Natural killer cell (primary cell): ENCODE measurements at regions not wholly inside any gene's neighbourhood (a gene's known extent, or its start where the extent isn't known, plus 50 kb on each side); places are given as distances from the start of the nearest gene placed in this dataset.

ENCODE experiments used
- ATAC-seq, 3 donors: fragments of 150-1000 bp in 2 of 3; fragments of 200-7000 bp in 1 of 3; cut with Tn5 transposase; 1 replicate in 1 of 3; 2 replicates in 2 of 3; pipeline ENCODE4 v1.10.0; 2021; ENCODE audit warnings: mild to moderate bottlenecking in 2 of 3, moderate library complexity in 2 of 3
- DNase-seq, 2 donors: peaks; one replicate each; pipeline versions ENCODE4 v3.0.0 to v3.0.0-alpha.2; 2013 to 2021; ENCODE audit warnings: mixed read lengths in 1 of 2
- H3K27ac ChIP-seq: one replicate; pipeline ENCODE4 v1.5.1; 2013; ENCODE audit warnings: mild to moderate bottlenecking, low read length
- H3K27me3 ChIP-seq: one replicate; pipeline ENCODE4 v1.6.1; 2013; ENCODE audit warnings: low read length; ENCODE audit not compliant: control insufficient read depth, insufficient read depth
- H3K36me3 ChIP-seq: one replicate; pipeline ENCODE4 v1.6.1; 2013; ENCODE audit warnings: low read length; ENCODE audit not compliant: control insufficient read depth, insufficient read depth
- H3K4me1 ChIP-seq: one replicate; pipeline ENCODE4 v1.6.1; 2013; ENCODE audit warnings: low read length; ENCODE audit not compliant: control insufficient read depth, insufficient read depth
- H3K4me3 ChIP-seq: one replicate; pipeline ENCODE4 v1.5.1; 2013; ENCODE audit warnings: low read length
- H3K9me3 ChIP-seq: one replicate; pipeline ENCODE4 v1.6.1; 2013; ENCODE audit warnings: low read length; ENCODE audit not compliant: control insufficient read depth, insufficient read depth
- H3K27ac Mint-ChIP-seq, 2 donors: one replicate each; pipeline ENCODE4 v1.8.0; 2022; ENCODE audit warnings: mild to moderate bottlenecking in 2 of 2, mixed read lengths in 2 of 2, moderate library complexity in 1 of 2
- H3K27me3 Mint-ChIP-seq, 2 donors: one replicate each; pipeline ENCODE4 v1.8.0; 2022; ENCODE audit warnings: low read depth in 2 of 2, mixed read lengths in 2 of 2
- H3K36me3 Mint-ChIP-seq: one replicate; pipeline ENCODE4 v1.8.0; 2022; ENCODE audit warnings: mixed read lengths
- H3K4me1 Mint-ChIP-seq, 2 donors: one replicate each; pipeline ENCODE4 v1.8.0; 2022; ENCODE audit warnings: mixed read lengths in 2 of 2
- H3K4me3 Mint-ChIP-seq: one replicate; pipeline ENCODE4 v1.8.0; 2022; ENCODE audit warnings: mild to moderate bottlenecking, moderate library complexity, mixed read lengths
- H3K9me3 Mint-ChIP-seq, 2 donors: one replicate each; pipeline ENCODE4 v1.8.0; 2022; ENCODE audit warnings: mixed read lengths in 2 of 2
- CTCF ChIP-seq: fragments of 200-600 bp; IDR thresholded peaks from one replicate; pipeline ENCODE4 v1.8.0; 2022; ENCODE audit warnings: antibody characterized with exemption
- WGBS: methylation state at CpG from one replicate; pipeline ENCODE4 v1.1.7; 2013; ENCODE audit warnings: missing lambda C conversion rate; ENCODE audit not compliant: insufficient coverage; 5-methylcytosine and 5-hydroxymethylcytosine counted together
- intact Hi-C: fragments of 100-400 bp; cut with micrococcal nuclease; formaldehyde crosslinking; loops from one replicate; pipeline ENCODE4 v1.14.2; 2022

- ATAC-seq (no peak), DNase-seq (no peak)
- WGBS: 76% methylated on average over 3 of the region's 3 CpGs
- Histone ChIP-seq H3K27ac (no peak overlapping the region), H3K4me1 (no peaks in the 10 kb centered on the region), H3K27me3 (no peaks in the 10 kb centered on the region), H3K9me3 (no peaks in the 10 kb centered on the region), H3K4me3 (no peak overlapping the region), H3K36me3 (no peaks in the 10 kb centered on the region)
- intact Hi-C loops: no loop called here
- H3K27me3 Mint-ChIP-seq: no peaks in the 10 kb centered on the region
- TF ChIP-seq CTCF: no peak
- no peaks in the 10 kb centered on the region for H3K36me3 Mint-ChIP-seq
- no peaks in the 10 kb centered on the region for H3K4me1 Mint-ChIP-seq
- no peak overlapping the region for H3K27ac Mint-ChIP-seq
- peaks cover 13 to 17% of the 10 kb centered on the region in 2 donors for H3K9me3 Mint-ChIP-seq
- no peak overlapping the region for H3K4me3 Mint-ChIP-seq
Observed at GRCh38 chr5:9972059-9972458, 277.6 kb downstream of the ATPSCKMT start.

GRCh38 chr5:9971301-9971700 lies 278.4 kb downstream of the ATPSCKMT start:
- ATAC-seq (no peak), DNase-seq (no peak)
- no peak for TF ChIP-seq CTCF
- no peaks in the 10 kb centered on the region for H3K36me3 ChIP-seq
- Mint-ChIP-seq H3K4me3 (no peak overlapping the region), H3K27me3 (no peaks in the 10 kb centered on the region), H3K27ac (no peak overlapping the region), H3K9me3 (peaks cover 13 to 17% of the 10 kb centered on the region in 2 donors), H3K4me1 (no peaks in the 10 kb centered on the region), H3K36me3 (no peaks in the 10 kb centered on the region)
- H3K9me3 ChIP-seq: no peaks in the 10 kb centered on the region
- H3K27ac ChIP-seq: no peak overlapping the region
- 74% methylated on average over 6 of the region's 6 CpGs for whole genome bisulfite sequencing
- no peak overlapping the region for H3K4me3 ChIP-seq
- intact Hi-C loops: no loop called here
- no peaks in the 10 kb centered on the region for H3K4me1 ChIP-seq
- H3K27me3 ChIP-seq: no peaks in the 10 kb centered on the region

GRCh38 chr5:9958914-9959313 lies 290.8 kb downstream of the ATPSCKMT start:
- no peaks in the 10 kb centered on the region for H3K27me3 ChIP-seq
- TF ChIP-seq CTCF: no peak
- Mint-ChIP-seq H3K9me3 (peaks cover 11 to 12% of the 10 kb centered on the region in 2 donors), H3K36me3 (peaks cover 7% of the 10 kb centered on the region), H3K27ac (no peak overlapping the region), H3K4me1 (no peaks in the 10 kb centered on the region), H3K4me3 (no peak overlapping the region), H3K27me3 (no peaks in the 10 kb centered on the region)
- H3K9me3 ChIP-seq: no peaks in the 10 kb centered on the region
- 63% methylated on average over 4 of the region's 5 CpGs for WGBS
- H3K27ac ChIP-seq: no peak overlapping the region
- no peaks in the 10 kb centered on the region for H3K4me1 ChIP-seq
- ATAC-seq (no peak), DNase-seq (no peak)
- no peaks in the 10 kb centered on the region for H3K36me3 ChIP-seq
- no peak overlapping the region for H3K4me3 ChIP-seq
- intact Hi-C loops: no loop called here

DNA sequence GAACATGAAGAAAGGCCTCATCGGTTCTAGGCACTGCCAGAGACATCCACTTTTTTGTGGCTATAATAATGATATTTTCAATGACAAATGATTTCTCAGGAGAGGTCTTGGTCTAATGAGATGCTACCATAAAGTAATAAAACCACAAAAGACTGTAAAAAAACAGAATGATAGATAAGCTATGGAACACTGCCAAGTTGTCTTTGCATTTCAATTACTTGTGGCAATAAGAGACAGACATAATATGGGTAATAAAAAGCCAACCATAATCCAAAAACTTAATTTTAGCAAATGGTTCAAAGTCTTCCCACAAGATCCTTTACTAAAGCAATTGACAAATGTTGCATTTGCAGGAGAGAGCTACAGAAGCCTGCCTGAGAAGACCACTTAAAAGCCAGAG lies 292.5 kb downstream of the ATPSCKMT start:
- Histone ChIP-seq H3K4me3 (no peak overlapping the region), H3K27me3 (no peaks in the 10 kb centered on the region), H3K27ac (no peak overlapping the region), H3K4me1 (no peaks in the 10 kb centered on the region), H3K9me3 (no peaks in the 10 kb centered on the region), H3K36me3 (no peaks in the 10 kb centered on the region)
- Mint-ChIP-seq H3K27me3 (no peaks in the 10 kb centered on the region), H3K4me3 (no peak overlapping the region), H3K4me1 (no peaks in the 10 kb centered on the region), H3K27ac (no peak overlapping the region), H3K9me3 (peaks cover 7 to 13% of the 10 kb centered on the region in 2 donors), H3K36me3 (no peaks in the 10 kb centered on the region)
- TF ChIP-seq CTCF: no peak
- intact Hi-C loops: no loop called here
- WGBS: 89% methylated on average over 1 of the region's 1 CpG
- no peak for DNase-seq
- no peak for ATAC-seq
